Psoas muscle (tissue), 7 donors: ENCODE measurements at regions not wholly inside any gene's neighbourhood (a gene's known extent, or its start where the extent isn't known, plus 50 kb on each side); places are given as distances from the start of the nearest gene placed in this dataset.

Experiments
- ATAC-seq, 4 donors: fragments of 200-7000 bp; cut with Tn5 transposase; one replicate each; pipeline ENCODE4 v1.9.1; 2020; ENCODE audit warnings: moderate library complexity in 3 of 4, mild to moderate bottlenecking in 2 of 4
- DNase-seq, 2 donors: peaks; one replicate each; pipeline ENCODE4 v3.0.0-alpha.2; 2020
- H3K27ac ChIP-seq: fragments of 200-600 bp; one replicate; pipeline ENCODE4 v1.8.0; 2022
- H3K27me3 ChIP-seq, 3 donors: fragments of 200-600 bp in 1 of 3; one replicate each; pipeline versions ENCODE4 v1.6.1 to v1.8.0; 2013 to 2022; ENCODE audit warnings: low read length in 2 of 3, mild to moderate bottlenecking in 2 of 3, moderate library complexity in 1 of 3; ENCODE audit not compliant: insufficient read depth in 3 of 3
- H3K36me3 ChIP-seq, 2 donors: fragments of 200-600 bp in 1 of 2; one replicate each; pipeline versions ENCODE4 v1.6.1 to v1.8.0; 2013 to 2022; ENCODE audit warnings: low read depth in 1 of 2, mild to moderate bottlenecking in 1 of 2, moderate library complexity in 1 of 2; ENCODE audit not compliant: insufficient read depth in 1 of 2
- H3K4me1 ChIP-seq: fragments of 200-600 bp; one replicate; pipeline ENCODE4 v1.8.0; 2022
- H3K4me3 ChIP-seq: fragments of 200-600 bp; one replicate; pipeline ENCODE4 v1.8.0; 2022; ENCODE audit warnings: mild to moderate bottlenecking
- H3K9me3 ChIP-seq: fragments of 200-600 bp; one replicate; pipeline ENCODE4 v1.8.0; 2022
- WGBS, 3 donors: extraction: QIAGEN DNeasy Blood & Tissue Kit; methylation state at CpG; one replicate each; pipeline versions ENCODE4 v1.1.6 to v1.1.7; 2013; 5-methylcytosine and 5-hydroxymethylcytosine counted together
- intact Hi-C, 2 donors: fragments of 100-400 bp; cut with DNase I; formaldehyde crosslinking; loops; one replicate each; pipeline versions ENCODE4 v1.11.0 to v1.14.2; 2022
- TF ChIP-seq, protein P1 (sequence below): fragments of 200-600 bp; IDR thresholded peaks from one replicate; pipeline ENCODE4 v1.8.0; 2022; ENCODE audit warnings: antibody characterized with exemption
- donor health status: healthy with polysubstance abuse.
- donor health status: DM: no; HTN: no; CAD: no; lungs with moderate emphysema.
- donor health status: Bipolar disorder and iron deficiency.
- donor health status: healthy.
- donor health status: DM: yes; HTN: yes; CAD: no.
- donor health status: DM: no; HTN: no; CAD: no.
- donor health status: DM: yes; HTN: yes; CAD: no.

DNA sequence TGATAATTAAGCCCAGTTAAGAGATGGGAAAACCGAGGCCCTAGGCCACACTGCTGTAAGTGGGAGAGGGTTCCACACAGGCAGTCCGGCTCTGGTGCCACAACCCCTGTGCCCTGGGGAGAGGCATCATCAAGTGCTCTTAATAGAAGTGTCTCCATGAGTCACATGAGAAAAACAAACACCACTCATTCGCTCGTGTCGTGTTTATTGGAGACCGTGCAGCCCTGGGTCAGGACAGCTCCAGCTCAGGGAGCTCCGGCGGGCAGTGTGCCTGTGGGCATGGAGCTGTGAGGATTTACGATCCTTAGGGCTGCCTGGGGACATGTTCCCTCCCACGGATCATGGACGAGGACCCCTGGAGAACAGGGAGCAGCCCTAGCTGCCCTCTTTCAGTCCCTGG is 658.5 kb downstream of the AJAP1 start:
- Histone ChIP-seq H3K4me3 (no peak overlapping the region), H3K27ac (no peak overlapping the region), H3K27me3 (peaks cover 0 to 11% (median 2%) of the 10 kb centered on the region in 3 donors), H3K4me1 (no peaks in the 10 kb centered on the region), H3K36me3 (no peaks in the 10 kb centered on the region), H3K9me3 (no peaks in the 10 kb centered on the region)
- 37 to 42% (median 40%) methylated on average over 11 of the region's 11 CpGs for WGBS, 3 donors
- ATAC-seq (no peak), DNase-seq (no peak)
- TF ChIP-seq, protein P1, sequence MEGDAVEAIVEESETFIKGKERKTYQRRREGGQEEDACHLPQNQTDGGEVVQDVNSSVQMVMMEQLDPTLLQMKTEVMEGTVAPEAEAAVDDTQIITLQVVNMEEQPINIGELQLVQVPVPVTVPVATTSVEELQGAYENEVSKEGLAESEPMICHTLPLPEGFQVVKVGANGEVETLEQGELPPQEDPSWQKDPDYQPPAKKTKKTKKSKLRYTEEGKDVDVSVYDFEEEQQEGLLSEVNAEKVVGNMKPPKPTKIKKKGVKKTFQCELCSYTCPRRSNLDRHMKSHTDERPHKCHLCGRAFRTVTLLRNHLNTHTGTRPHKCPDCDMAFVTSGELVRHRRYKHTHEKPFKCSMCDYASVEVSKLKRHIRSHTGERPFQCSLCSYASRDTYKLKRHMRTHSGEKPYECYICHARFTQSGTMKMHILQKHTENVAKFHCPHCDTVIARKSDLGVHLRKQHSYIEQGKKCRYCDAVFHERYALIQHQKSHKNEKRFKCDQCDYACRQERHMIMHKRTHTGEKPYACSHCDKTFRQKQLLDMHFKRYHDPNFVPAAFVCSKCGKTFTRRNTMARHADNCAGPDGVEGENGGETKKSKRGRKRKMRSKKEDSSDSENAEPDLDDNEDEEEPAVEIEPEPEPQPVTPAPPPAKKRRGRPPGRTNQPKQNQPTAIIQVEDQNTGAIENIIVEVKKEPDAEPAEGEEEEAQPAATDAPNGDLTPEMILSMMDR = no peak
- intact Hi-C loops = no loop called here

DNA sequence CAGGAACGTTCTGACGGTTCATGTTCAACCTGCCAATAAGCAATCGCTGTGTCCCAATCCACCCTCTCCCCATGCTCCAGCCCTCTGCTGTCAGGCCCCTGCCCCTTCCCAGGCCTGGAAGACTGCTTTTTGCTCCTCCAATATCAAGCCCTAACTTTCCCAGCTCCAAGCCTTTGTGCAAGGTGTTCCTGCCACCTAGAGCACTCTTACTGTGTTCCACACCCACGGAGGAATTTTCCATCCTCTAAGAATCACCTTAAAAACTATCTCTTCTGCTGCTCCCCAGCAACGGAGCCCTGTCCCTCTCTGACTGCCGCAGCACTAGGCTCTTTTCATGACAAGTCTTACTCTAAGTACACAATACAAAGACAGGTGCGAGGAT is 657.9 kb downstream of the AJAP1 start:
- no peak overlapping the region for H3K4me3 ChIP-seq
- H3K27me3 ChIP-seq = peaks cover 0 to 11% (median 2%) of the 10 kb centered on the region in 3 donors
- intact Hi-C loops = no loop called here
- no peaks in the 10 kb centered on the region for H3K9me3 ChIP-seq
- ATAC-seq (no peak), DNase-seq (no peak)
- no peak overlapping the region for H3K27ac ChIP-seq
- 65 to 73% (median 69%) methylated on average over 7 of the region's 7 CpGs for whole genome bisulfite sequencing, 3 donors
- H3K4me1 ChIP-seq = no peaks in the 10 kb centered on the region
- TF ChIP-seq, protein P1 = no peak
- H3K36me3 ChIP-seq = no peaks in the 10 kb centered on the region

DNA sequence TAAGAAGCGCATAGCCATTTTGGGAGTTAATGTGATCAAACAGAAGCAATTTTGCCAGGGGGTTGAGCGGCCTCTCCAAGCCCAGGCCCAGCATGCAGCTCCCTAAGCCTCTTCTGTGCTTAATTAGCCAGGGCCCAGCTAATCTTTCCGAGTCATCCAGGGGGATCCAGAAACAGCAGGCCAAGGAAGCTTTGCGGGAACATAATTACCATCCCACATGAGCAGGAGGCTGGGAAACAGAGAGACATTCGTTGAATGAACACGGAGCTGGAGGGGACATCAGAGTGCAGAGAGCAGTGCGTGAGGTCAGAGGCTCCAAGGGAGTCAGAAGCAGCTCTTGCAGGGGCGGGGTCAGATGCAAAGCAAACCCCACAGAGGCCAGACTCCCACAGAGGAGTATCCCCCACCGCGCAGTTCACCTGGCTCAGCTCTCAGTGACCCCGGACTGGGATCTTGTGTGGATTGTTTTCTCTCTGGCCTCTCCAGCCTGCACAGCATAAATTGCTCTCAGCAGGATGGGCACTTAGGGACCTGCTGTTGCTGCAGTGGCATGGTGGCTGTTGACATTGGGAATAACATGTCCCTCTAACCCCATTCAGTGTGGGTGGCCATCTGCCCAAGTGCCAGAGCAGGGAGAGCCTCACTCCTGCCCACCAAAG is 657.4 kb downstream of the AJAP1 start:
- peaks cover 0 to 11% (median 2%) of the 10 kb centered on the region in 3 donors for H3K27me3 ChIP-seq
- no peak for ATAC-seq
- intact Hi-C loops = no loop called here
- no peaks in the 10 kb centered on the region for H3K36me3 ChIP-seq
- no peak overlapping the region for H3K4me3 ChIP-seq
- TF ChIP-seq, protein P1 = no peak
- 47 to 54% (median 49%) methylated on average over 11 of the region's 11 CpGs for WGBS, 3 donors
- H3K27ac ChIP-seq = no peak overlapping the region
- DNase-seq = no peak
- no peaks in the 10 kb centered on the region for H3K9me3 ChIP-seq
- no peaks in the 10 kb centered on the region for H3K4me1 ChIP-seq

DNA sequence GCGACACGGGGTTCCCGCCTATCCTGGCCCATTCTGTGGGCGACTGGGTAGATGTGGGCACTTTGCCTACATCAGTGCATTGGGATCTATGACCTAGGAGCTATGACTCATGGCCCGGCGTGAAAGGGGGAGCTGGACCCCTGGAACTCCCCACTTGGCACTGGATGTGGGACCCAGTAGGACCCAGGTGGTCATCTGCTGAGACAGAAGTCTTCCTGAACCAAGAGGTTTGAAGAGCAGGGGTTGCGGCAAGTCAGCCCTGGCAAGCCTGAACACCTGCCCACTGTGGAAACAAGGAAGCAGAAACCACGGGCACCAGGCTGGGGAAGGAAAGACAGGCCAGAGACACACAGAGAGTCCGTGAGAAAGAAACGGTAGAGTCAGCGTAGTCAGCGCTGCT is 656.7 kb downstream of the AJAP1 start:
- TF ChIP-seq, protein P1 = no peak
- WGBS, 3 donors = 55 to 87% (median 65%) methylated on average over 12 of the region's 12 CpGs
- intact Hi-C loops = no loop called here

DNA sequence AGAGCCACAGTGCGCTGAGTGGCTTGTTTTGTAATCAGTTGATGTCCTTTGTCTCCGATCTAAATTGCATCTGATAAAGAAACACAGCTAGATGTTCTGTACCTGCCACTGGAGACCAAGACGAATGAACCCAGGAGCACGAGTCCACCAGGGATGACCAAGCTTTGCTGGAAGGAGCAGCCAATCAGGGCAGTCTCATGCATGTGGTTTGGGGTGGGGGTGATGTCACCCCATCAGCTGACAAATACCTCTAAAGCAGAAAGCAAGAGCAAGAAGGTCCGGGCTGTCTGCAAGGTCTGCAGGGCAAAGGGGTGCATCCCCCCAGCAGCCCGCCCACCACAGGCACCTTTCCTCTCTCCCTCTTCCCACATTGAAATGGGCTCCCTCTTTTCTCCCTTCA is 653.8 kb downstream of the AJAP1 start:
- ATAC-seq (no peak), DNase-seq (no peak)
- Histone ChIP-seq H3K4me3 (no peak overlapping the region), H3K4me1 (no peaks in the 10 kb centered on the region), H3K27me3 (peaks cover 0 to 11% (median 2%) of the 10 kb centered on the region in 3 donors), H3K9me3 (no peaks in the 10 kb centered on the region), H3K27ac (no peak overlapping the region), H3K36me3 (no peaks in the 10 kb centered on the region)
- 69 to 84% (median 71%) methylated on average over 6 of the region's 6 CpGs for WGBS, 3 donors
- TF ChIP-seq, protein P1 = no peak
- intact Hi-C loops = no loop called here

More for the DNA sequence above, 656.7 kb downstream of the AJAP1 start:
- H3K36me3 ChIP-seq = no peaks in the 10 kb centered on the region
- no peak overlapping the region for H3K27ac ChIP-seq
- no peaks in the 10 kb centered on the region for H3K4me1 ChIP-seq
- H3K9me3 ChIP-seq = no peaks in the 10 kb centered on the region
- H3K4me3 ChIP-seq = no peak overlapping the region
- peaks cover 0 to 11% (median 2%) of the 10 kb centered on the region in 3 donors for H3K27me3 ChIP-seq
- DNase-seq = no peak
- no peak for ATAC-seq
